T-helper 1 cell (primary cell): ENCODE measurements at regions not wholly inside any gene's neighbourhood (a gene's known extent, or its start where the extent isn't known, plus 50 kb on each side); places are given as distances from the start of the nearest gene placed in this dataset.

Source experiments
- DNase-seq, 5 donors: peaks; one replicate each; pipeline ENCODE4 v3.0.0-alpha.2; 2012 to 2020

- no peak for DNase-seq
Observed at GRCh38 chr18:41753826-41754225, 201.2 kb upstream of the PIK3C3 start.

DNA sequence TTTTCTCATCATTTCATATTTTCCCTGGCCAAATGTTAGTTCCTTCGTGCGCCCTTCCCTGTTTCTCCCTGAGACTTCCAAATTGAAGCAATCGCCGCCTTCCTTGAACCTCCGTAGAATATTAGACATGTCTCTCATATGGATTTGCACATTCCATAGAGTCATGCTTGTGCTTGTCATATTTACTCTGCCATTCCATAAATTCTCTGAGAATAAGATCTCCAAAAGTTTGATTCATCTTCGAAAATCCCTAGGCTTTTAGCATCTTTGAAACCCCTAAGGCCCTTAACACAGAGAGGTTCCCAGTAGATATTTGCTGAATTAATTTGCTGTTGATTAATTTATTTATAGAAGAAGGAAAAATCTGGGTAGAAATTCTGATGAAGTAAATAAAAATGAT lies 202.2 kb upstream of the PIK3C3 start:
- DNase-seq: no peak

- DNase-seq: no peak
Observed at GRCh38 chr18:41751652-41752051, 203.4 kb upstream of the PIK3C3 start.

DNA sequence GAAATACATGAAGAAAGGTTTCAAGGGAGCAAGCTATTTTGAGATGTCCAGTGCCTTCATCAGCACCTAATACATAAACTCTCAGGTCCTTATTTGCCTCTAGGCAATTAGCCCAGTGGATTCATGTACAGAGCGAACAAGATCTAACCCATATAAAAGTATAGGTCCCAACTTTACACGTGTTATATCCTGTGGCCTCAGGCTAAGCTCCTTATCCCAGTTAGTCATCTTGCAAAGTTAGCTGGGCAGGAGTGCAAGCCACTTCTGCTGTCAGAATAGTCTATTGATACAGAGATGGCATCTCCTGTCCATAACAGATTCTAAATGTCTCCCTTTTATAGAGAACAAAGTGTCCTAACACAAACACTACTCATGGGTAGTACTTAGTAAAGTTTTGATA lies 203.9 kb upstream of the PIK3C3 start:
- no peak for DNase-seq

DNA sequence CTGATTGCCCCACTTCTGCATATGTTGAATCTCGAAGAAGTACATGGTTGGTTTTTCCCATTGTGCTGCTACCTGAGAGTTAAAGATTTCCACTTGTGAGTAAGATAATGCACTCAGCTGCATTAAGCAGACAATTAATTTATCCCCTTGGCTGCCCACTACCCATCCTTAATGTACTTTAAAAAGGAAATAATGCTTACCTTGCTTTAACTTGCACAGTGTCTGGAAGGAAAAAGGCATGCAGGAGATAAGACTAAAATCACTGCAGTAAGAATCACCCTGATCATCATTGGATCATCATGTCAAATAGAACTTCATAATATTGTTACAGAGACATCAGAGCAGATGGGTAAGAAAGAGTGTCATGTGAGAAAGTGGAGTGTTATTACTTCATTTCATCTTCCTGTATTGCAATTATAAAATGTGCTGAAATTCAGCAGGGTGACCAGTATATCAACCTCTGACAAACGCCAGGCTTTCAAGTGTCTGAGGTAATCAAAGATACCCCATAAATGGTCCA lies 207.3 kb upstream of the PIK3C3 start:
- no peak for DNase-seq

DNA sequence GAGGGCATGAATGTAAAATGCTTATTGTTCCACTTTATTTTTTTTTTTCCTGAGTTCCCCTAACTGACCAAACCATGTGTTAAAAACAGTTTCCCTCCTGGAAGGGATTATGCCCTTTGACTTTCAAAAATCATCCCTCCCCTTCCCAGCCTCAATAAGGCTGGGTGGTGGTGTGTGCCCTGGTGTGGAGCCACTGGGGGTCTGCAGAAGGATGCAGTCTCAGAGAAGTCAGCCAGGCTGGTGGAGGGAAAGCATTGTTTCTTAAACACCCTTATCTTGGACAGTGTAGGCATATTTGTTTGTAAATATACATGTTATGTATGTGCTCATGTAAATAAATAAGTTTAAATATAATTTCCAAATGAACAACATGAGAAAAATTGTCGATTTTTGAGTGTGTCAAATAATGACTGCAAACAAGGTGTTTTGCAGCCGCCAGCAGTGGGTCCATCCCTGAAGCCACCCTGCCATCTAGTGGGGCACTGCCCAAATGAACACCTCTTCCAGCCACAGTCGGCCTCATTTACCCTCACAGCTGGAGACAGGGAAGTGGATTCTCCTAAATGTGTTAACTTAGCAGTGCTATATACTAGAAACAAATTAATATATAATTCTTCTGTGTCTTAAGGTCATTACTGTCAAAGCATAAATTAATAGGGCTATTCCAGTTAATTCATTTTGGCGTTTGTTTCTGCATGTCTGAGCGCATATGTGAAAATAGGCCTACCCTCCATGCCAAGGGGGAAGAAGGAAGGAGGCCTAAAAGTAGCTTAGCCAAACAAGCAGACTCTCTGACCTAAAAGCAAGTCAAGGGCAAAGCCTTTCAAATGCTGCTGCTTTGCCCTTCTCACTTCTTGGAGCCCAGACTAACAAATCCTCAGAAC lies 209.6 kb upstream of the PIK3C3 start:
- peak in 1 of 5 donors; percentile 1 for DNase-seq

- DNase-seq: no peak
Observed at GRCh38 chr18:41744421-41745030, 210.5 kb upstream of the PIK3C3 start.

DNA sequence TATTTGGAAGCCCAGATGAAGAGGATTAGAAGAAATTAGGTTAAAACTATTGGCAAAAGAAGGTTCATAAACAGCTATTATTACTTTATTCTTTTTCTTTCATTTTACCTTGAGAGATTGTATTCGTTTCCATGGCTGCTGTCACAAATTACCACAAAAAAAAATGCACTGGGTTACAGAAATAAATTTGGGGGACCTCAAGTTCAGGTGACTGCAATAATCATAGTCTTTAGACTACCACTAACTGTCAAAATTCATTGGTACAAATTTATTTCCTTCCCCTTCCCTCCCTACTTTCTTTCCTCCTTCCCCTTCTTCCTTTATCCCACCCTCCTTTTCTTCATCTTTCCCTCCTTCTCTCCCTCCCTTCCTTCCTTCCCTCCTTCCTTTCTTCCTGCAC lies 217.8 kb upstream of the PIK3C3 start:
- no peak for DNase-seq

DNA sequence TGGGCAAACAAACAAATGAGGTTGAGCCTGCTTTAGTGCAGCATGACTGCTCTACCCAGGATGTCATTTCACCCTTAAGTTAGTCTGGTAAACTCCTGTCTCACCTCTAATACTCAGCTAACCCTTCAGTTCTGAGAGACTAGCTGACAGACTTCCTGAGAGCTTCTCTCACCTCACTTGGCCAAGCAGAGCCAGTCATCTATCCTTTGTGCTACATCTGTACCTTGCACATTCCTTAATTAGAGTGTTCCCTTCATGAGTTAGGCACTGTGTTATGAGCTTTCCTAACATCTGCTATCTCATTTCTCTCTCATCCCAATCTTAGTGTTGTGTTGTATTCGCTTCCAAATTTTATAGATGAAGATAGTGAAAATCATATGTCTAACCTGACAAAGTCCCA lies 220.1 kb upstream of the PIK3C3 start:
- no peak for DNase-seq

GRCh38 chr18:41732356-41732755 lies 222.7 kb upstream of the PIK3C3 start:
- DNase-seq: no peak

GRCh38 chr18:41731884-41732283 lies 223.2 kb upstream of the PIK3C3 start:
- no peak for DNase-seq

- no peak for DNase-seq
Observed at GRCh38 chr18:41724195-41724594, 230.8 kb upstream of the PIK3C3 start.

GRCh38 chr18:41721103-41721790 lies 233.8 kb upstream of the PIK3C3 start:
- DNase-seq: no peak

- DNase-seq: no peak
Observed at GRCh38 chr18:41720226-41720625, 234.8 kb upstream of the PIK3C3 start.

DNA sequence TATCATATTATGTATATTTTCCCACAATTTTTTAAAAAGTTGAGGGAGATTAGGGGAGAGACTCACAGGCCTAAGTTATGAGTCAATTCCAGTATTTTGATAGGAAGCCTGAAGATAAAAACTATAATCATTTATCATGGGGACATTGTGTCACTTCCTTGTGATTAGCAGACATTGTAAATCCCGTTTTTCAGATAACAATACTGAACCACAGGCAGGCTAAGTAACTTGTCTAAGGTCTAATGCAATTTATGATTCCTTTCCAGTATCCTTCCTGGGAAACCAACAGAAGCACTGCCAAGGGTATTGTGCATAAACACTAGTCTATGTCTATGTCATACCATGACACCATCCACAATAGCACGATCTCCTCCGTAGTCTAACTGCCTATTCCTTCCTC lies 235.2 kb upstream of the PIK3C3 start:
- no peak for DNase-seq

- no peak for DNase-seq
Observed at GRCh38 chr18:41714872-41715271, 240.2 kb upstream of the PIK3C3 start.

- no peak for DNase-seq
Observed at GRCh38 chr18:41713969-41714825, 240.8 kb upstream of the PIK3C3 start.

- DNase-seq: no peak
Observed at GRCh38 chr18:41706301-41706700, 248.7 kb upstream of the PIK3C3 start.

DNA sequence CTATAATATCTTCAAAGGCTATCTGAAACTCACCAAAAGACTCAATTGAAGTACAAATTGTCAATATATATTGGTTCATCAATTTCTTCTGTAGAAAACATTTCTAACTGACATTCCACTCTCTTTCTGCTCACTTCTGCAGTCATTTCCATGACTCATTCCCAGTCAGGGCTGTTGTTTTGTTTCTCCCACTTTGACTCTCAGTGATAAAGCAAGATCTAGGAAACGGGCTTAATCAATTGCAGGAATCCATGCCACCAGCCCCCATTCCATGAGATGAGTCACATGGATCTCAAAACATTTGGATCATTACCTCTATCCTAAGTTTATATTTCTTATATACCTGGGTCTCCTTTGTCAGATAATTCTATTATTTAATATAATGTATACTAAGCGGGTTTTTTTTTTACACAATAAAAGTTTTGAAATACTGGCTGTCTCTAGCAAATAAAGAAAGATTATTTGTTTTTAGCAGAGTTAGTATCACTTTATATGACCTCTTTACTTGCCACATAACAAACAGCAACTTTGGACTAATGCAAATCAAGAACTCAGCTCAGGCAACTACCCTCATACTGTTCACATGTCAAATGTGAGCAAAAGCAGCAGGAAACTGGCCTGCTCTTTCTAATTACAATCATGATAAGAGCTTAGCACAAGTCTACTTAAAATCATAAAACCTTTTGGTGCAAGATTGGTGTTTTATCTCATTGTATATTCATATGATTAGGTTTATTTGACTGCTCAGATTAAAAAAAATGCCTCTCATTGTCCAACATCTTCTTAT lies 251.1 kb upstream of the PIK3C3 start:
- DNase-seq: no peak

- no peak for DNase-seq
Observed at GRCh38 chr18:41700416-41700815, 254.6 kb upstream of the PIK3C3 start.

DNA sequence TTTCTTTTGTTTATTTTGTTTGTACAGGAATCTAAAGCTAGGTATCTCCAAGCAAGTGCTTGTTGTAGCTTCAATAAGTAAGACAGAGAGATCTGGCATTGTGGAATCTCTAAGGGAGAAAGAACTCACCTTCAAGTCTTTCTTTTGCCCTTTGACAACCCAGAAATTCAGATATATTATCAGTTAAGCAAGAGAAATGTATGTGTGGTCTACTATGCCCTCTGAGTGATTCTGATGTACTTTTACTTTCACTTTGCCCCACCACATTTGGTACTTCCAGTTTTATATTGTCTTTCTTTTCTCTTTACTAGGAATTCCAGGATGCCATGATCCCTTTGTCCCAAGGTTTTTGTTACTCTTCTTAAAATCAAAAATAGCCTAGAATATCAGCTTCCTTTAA lies 259.6 kb upstream of the PIK3C3 start:
- DNase-seq: no peak

GRCh38 chr18:41693008-41693407 lies 262.0 kb upstream of the PIK3C3 start:
- DNase-seq: no peak
